ENCODE measurements at regions not wholly inside any gene's neighbourhood (a gene's known extent, or its start where the extent isn't known, plus 50 kb on each side); places are given as distances from the start of the nearest gene placed in this dataset.

DNA sequence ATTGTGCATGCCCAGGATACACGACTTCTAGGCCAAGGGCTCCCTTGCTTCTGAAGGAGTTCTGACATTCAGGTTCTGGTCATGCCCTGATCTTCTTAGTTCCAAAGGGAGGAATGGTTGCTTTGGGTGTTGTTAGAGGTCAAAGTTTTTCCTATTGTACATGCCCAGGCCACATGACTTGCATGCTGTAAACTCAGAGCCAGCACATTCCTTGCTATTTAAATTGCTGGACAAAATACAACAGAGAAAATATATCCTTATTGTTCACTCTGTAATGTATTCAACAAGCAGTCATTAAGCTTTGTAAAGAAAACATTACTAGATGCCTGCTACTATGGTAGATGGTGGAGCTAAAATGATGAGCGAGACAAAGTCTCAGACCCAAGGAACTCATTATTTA is 71.2 kb upstream of the COCH start:
- no peak for TF ChIP-seq CTBP1 (IDR thresholded peaks at IDR 0.05; ENCODE audit: borderline replicate concordance)
- no peak for TF ChIP-seq PKNOX1 (IDR thresholded peaks at IDR 0.05)

Data from HEK293T (cell line).